B cell (primary cell): ENCODE measurements at regions not wholly inside any gene's neighbourhood (a gene's known extent, or its start where the extent isn't known, plus 50 kb on each side); places are given as distances from the start of the nearest gene placed in this dataset.

Experiments used
- ATAC-seq: fragments of 200-7000 bp; cut with Tn5 transposase; one replicate; pipeline ENCODE4 v1.10.0; 2021; ENCODE audit warnings: low read depth, mild to moderate bottlenecking, moderate number of reproducible peaks, moderate library complexity
- CTCF ChIA-PET: fragments of 350-600 bp; sonication (Branson Sonifier 250); formaldehyde crosslinking; loops from one replicate; lab custom pipeline; 2021; ENCODE audit warnings: antibody characterized with exemption, inconsistent platforms; lab: Charles Lee
- POLR2A ChIA-PET: fragments of 350-600 bp; sonication (Branson Sonifier 250); formaldehyde crosslinking; loops from one replicate; lab custom pipeline; 2021; ENCODE audit warnings: antibody characterized with exemption; lab: Charles Lee
- DNase-seq: peaks from one replicate; pipeline ENCODE4 v3.0.0; 2013
- H2AFZ ChIP-seq: 2 replicates; pipeline ENCODE4 v1.6.1; 2012; ENCODE audit warnings: mild to moderate bottlenecking, low read depth, low read length; ENCODE audit not compliant: insufficient read depth, poor library complexity, severe bottlenecking
- H3K27ac ChIP-seq, 2 donors: 1 replicate in 1 of 2; 2 replicates in 1 of 2; pipeline ENCODE4 v1.5.1; 2012 to 2013; ENCODE audit warnings: low read length in 2 of 2, mild to moderate bottlenecking in 2 of 2, moderate library complexity in 1 of 2
- H3K27me3 ChIP-seq, 4 experiments: fragments of 200-600 bp in 1 of 4; sonication (generic) in 1 of 4; replicated peaks in 1 of 4; 1 replicate in 2 of 4; 2 replicates in 2 of 4; pipeline versions ENCODE4 v1.6.1 to v1.7.0; 2013 to 2016; ENCODE audit warnings: low read length in 3 of 4, mild to moderate bottlenecking in 2 of 4, mixed read lengths in 1 of 4, moderate library complexity in 1 of 4; ENCODE audit not compliant: insufficient read depth in 4 of 4, control insufficient read depth in 3 of 4; ENCODE audit errors: control extremely low read depth in 1 of 4
- H3K36me3 ChIP-seq, 2 experiments: replicated peaks in 1 of 2; 1 replicate in 1 of 2; 2 replicates in 1 of 2; pipeline versions ENCODE4 v1.6.1 to v1.7.1; 2013; ENCODE audit warnings: low read length in 1 of 2; ENCODE audit not compliant: insufficient read depth in 2 of 2, control insufficient read depth in 1 of 2; ENCODE audit errors: control extremely low read depth in 1 of 2, extremely low read depth in 1 of 2
- H3K4me1 ChIP-seq, 2 donors: fragments of 200-600 bp in 1 of 2; sonication (generic) in 1 of 2; 1 replicate in 1 of 2; 2 replicates in 1 of 2; pipeline versions ENCODE4 v1.5.1 to v1.6.1; 2013 to 2017; ENCODE audit warnings: low read length in 2 of 2; ENCODE audit not compliant: control insufficient read depth in 2 of 2, insufficient read depth in 2 of 2
- H3K4me2 ChIP-seq: replicated peaks from 2 replicates; pipeline ENCODE3; 2012; ENCODE audit warnings: mild to moderate bottlenecking, low read depth, low read length; ENCODE audit not compliant: poor library complexity, severe bottlenecking
- H3K4me3 ChIP-seq, 5 experiments: fragments of 200-600 bp in 1 of 5; sonication (generic) in 1 of 5; 1 replicate in 3 of 5; 2 replicates in 2 of 5; pipeline versions ENCODE4 v1.5.1 to v1.7.0; 2011 to 2016; ENCODE audit warnings: low read length in 4 of 5, mild to moderate bottlenecking in 4 of 5, low read depth in 2 of 5, control low read depth in 1 of 5, moderate library complexity in 1 of 5; ENCODE audit not compliant: insufficient read depth in 1 of 5; ENCODE audit errors: control extremely low read depth in 1 of 5, extremely low read depth in 1 of 5
- H3K79me2 ChIP-seq: fragments of 200-600 bp; sonication (generic); one replicate; pipeline ENCODE4 v1.6.0; 2016; ENCODE audit warnings: low read length; ENCODE audit not compliant: control insufficient read depth, insufficient read depth
- H3K9ac ChIP-seq: fragments of 200-600 bp; sonication (generic); 2 replicates; pipeline ENCODE4 v1.6.1; 2017; ENCODE audit warnings: mild to moderate bottlenecking, low read length, moderate library complexity
- H3K9me3 ChIP-seq, 3 donors: one replicate each; pipeline versions ENCODE4 v1.6.1 to v1.7.1; 2013; ENCODE audit warnings: low read length in 2 of 3; ENCODE audit not compliant: control insufficient read depth in 2 of 3, insufficient read depth in 1 of 3; ENCODE audit errors: control extremely low read depth in 1 of 3
- H4K20me1 ChIP-seq: 2 replicates; pipeline ENCODE4 v1.6.0; 2012; ENCODE audit warnings: mild to moderate bottlenecking, low read length; ENCODE audit not compliant: insufficient read depth, control insufficient read depth, poor library complexity, severe bottlenecking
- H3K27ac Mint-ChIP-seq: one replicate; pipeline ENCODE4 v1.8.0; 2021; ENCODE audit warnings: mixed read lengths
- H3K27me3 Mint-ChIP-seq: one replicate; pipeline ENCODE4 v1.8.0; 2021; ENCODE audit warnings: mixed read lengths
- H3K4me1 Mint-ChIP-seq: one replicate; pipeline ENCODE4 v1.8.0; 2021; ENCODE audit warnings: mixed read lengths
- H3K4me3 Mint-ChIP-seq: one replicate; pipeline ENCODE4 v1.8.0; 2021; ENCODE audit warnings: mixed read lengths
- H3K9me3 Mint-ChIP-seq: one replicate; pipeline ENCODE4 v1.8.0; 2022; ENCODE audit warnings: mixed read lengths; ENCODE audit not compliant: insufficient read depth
- CTCF ChIP-seq: fragments of 200-600 bp; IDR thresholded peaks from one replicate; pipeline ENCODE4 v1.8.0; 2022; ENCODE audit warnings: antibody characterized with exemption, mild to moderate bottlenecking
- EZH2 ChIP-seq: IDR thresholded peaks from 2 replicates; pipeline ENCODE4 v1.6.1; 2012; ENCODE audit warnings: borderline replicate concordance, low read depth, mild to moderate bottlenecking, moderate library complexity, low read length; ENCODE audit not compliant: insufficient read depth, poor library complexity, severe bottlenecking
- WGBS: methylation state at CpG from one replicate; pipeline ENCODE4 v1.1.5; 2013; ENCODE audit warnings: missing lambda C conversion rate; ENCODE audit not compliant: insufficient coverage; 5-methylcytosine and 5-hydroxymethylcytosine counted together
- intact Hi-C: fragments of 100-400 bp; cut with micrococcal nuclease; formaldehyde crosslinking; loops from one replicate; pipeline ENCODE4 v1.10.0; 2022

DNA sequence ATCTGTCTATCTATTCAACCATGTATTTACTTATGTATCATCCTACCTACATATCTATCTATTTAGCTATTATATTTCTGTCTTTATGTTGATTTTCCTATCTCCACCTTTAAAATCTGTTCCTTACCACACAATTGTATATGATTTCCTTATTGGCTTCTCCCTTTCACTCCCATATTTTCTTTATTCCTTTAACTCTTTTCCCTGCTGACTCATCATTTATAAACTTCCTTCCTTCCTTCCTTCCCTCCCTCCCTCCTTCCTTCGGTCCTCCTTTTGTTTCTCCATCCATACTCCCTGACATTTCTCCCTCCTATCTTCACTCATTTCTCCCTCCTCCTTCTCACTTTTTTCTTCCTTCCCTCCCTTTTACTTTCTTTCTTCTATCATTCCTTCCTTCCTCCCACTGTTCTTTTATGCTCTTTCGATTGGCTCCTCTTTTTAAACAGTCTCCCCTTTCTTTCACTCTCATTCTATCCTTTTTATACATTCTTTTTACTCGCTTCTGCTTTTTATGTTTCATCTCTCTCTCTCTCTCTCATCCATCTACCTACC is 100.3 kb downstream of the RBMX2 start:
- CTCF ChIA-PET = no interaction called here
- WGBS = 76% methylated on average over 3 of the region's 3 CpGs
- no peak for ATAC-seq

GRCh38 chrX:130504019-130504418 is 102.2 kb downstream of the RBMX2 start:
- Histone ChIP-seq H3K4me2 (no peak overlapping the region), H3K36me3 (no peaks in the 10 kb centered on the region), H3K9ac (no peak overlapping the region), H2AFZ (no peak overlapping the region), H3K4me1 (no peaks in the 10 kb centered on the region), H3K4me3 (no peak overlapping the region), H3K79me2 (no peaks in the 10 kb centered on the region), H4K20me1 (no peaks in the 10 kb centered on the region), H3K9me3 (no peaks in the 10 kb centered on the region), H3K27me3 (no peaks in the 10 kb centered on the region), H3K27ac (no peak overlapping the region)
- Mint-ChIP-seq H3K9me3 (no peaks in the 10 kb centered on the region), H3K4me3 (no peak overlapping the region), H3K27ac (no peak overlapping the region), H3K27me3 (peaks cover 5% of the 10 kb centered on the region), H3K4me1 (no peaks in the 10 kb centered on the region)
- no peak for DNase-seq
- ChIA-PET CTCF (no interaction called here), POLR2A (no interaction called here)
- WGBS = 100% methylated on average over 2 of the region's 2 CpGs
- intact Hi-C loops = no loop called here
- ATAC-seq = no peak
- TF ChIP-seq EZH2 (no peak), CTCF (no peak)

More for the DNA sequence above, 100.3 kb downstream of the RBMX2 start:
- no peak for DNase-seq
- Histone ChIP-seq H3K4me1 (no peaks in the 10 kb centered on the region), H3K4me3 (no peak overlapping the region), H4K20me1 (no peaks in the 10 kb centered on the region), H3K27me3 (no peaks in the 10 kb centered on the region), H3K79me2 (no peaks in the 10 kb centered on the region), H3K36me3 (no peaks in the 10 kb centered on the region), H3K9me3 (no peaks in the 10 kb centered on the region), H2AFZ (no peak overlapping the region), H3K9ac (no peak overlapping the region), H3K27ac (no peak overlapping the region), H3K4me2 (no peak overlapping the region)
- POLR2A ChIA-PET = no interaction called here
- Mint-ChIP-seq H3K9me3 (no peaks in the 10 kb centered on the region), H3K4me3 (no peak overlapping the region), H3K27me3 (peaks cover 5% of the 10 kb centered on the region), H3K4me1 (no peaks in the 10 kb centered on the region), H3K27ac (no peak overlapping the region)
- TF ChIP-seq EZH2 (no peak), CTCF (no peak)
- intact Hi-C loops = no loop called here
